ENCODE measurements at regions not wholly inside any gene's neighbourhood (a gene's known extent, or its start where the extent isn't known, plus 50 kb on each side); places are given as distances from the start of the nearest gene placed in this dataset.

DNA sequence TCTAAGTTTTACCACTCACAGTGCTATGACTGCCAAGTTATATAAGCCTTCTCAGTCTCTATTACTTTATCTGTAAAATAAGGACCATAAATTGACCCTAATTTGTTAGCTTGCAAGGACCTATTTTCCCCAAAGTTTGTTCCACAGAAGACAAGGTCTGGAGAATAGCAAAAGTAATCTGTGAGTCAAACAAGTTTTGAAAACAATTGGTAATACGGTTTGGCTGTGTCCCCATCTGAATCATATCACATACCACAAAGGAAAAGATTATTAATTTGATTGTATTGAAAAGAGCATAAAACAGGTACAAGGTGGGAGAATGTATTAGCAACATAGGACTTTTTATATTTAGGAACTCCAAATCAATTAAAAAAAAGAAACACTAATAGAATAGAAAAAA, 124.0 kb upstream of the TARS1 start:
- Histone ChIP-seq H3K4me1 (ENCODE audit: control insufficient read depth, extremely low read depth, insufficient read depth, low read length) (peaks cover 34% of the 10 kb centered on the region), H3K79me2 (ENCODE audit: control insufficient read depth, insufficient read depth, low read length) (no peaks in the 10 kb centered on the region), H3K27ac (ENCODE audit: insufficient read depth, low read depth, low read length) (no peak overlapping the region), H3K36me3 (ENCODE audit: control insufficient read depth in 2 of 2, extremely low read depth in 1 of 2, insufficient read depth in 2 of 2, low read length in 2 of 2) (no peaks in the 10 kb centered on the region), H3K27me3 (ENCODE audit: control insufficient read depth in 2 of 2, insufficient read depth in 2 of 2, low read length in 2 of 2) (no peaks in the 10 kb centered on the region), H3K9me3 (replicated peaks; ENCODE audit: control insufficient read depth, insufficient read depth, low read length) (no peaks in the 10 kb centered on the region), H3K9me1 (replicated peaks; ENCODE audit: control insufficient read depth, extremely low read depth, insufficient read depth, low read length) (no peaks in the 10 kb centered on the region), H3K9ac (replicated peaks; ENCODE audit: extremely low read depth, insufficient read depth, low read length) (no peak overlapping the region), H4K20me1 (replicated peaks; ENCODE audit: control insufficient read depth, extremely low read depth, insufficient read depth, low read length) (no peaks in the 10 kb centered on the region), H3K4me2 (ENCODE audit: insufficient read depth, low read length) (peak overlapping the region; percentile 34), H2AFZ (ENCODE audit: low read depth, low read length) (no peak overlapping the region), H3K4me3 (replicated peaks in 1 of 3; ENCODE audit: insufficient read depth in 1 of 3, low read depth in 1 of 3, low read length in 3 of 3) (no peak overlapping the region)
- intact Hi-C loops (cut with micrococcal nuclease), result loop anchor here (1.0 kb wide), 1 partner anchor 54 kb away; no protein-coding TSS in a partner anchor
- peak; percentile 53 for DNase-seq (ENCODE audit: low read depth, low spot score)
- no peak for FAIRE-seq
- dilution Hi-C loops (cut with MboI; ENCODE audit: extremely low pct_ligation_motif_present, low sequenced_read_pairs), result no loop called here
- ChIA-PET POLR2A (no interaction called here), CTCF (interaction anchor here (1.5 kb wide), 1 partner anchor 48 kb away, joined by 3 read pairs; no protein-coding TSS in a partner anchor)
- TF ChIP-seq MYC (IDR thresholded peaks at IDR 0.05; ENCODE audit: low read depth, low read length), result no peak
- TF ChIP-seq, protein P1, sequence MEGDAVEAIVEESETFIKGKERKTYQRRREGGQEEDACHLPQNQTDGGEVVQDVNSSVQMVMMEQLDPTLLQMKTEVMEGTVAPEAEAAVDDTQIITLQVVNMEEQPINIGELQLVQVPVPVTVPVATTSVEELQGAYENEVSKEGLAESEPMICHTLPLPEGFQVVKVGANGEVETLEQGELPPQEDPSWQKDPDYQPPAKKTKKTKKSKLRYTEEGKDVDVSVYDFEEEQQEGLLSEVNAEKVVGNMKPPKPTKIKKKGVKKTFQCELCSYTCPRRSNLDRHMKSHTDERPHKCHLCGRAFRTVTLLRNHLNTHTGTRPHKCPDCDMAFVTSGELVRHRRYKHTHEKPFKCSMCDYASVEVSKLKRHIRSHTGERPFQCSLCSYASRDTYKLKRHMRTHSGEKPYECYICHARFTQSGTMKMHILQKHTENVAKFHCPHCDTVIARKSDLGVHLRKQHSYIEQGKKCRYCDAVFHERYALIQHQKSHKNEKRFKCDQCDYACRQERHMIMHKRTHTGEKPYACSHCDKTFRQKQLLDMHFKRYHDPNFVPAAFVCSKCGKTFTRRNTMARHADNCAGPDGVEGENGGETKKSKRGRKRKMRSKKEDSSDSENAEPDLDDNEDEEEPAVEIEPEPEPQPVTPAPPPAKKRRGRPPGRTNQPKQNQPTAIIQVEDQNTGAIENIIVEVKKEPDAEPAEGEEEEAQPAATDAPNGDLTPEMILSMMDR (IDR thresholded peaks at IDR 0.05; ENCODE audit: extremely low read depth in 1 of 2, insufficient read depth in 1 of 2, low read depth in 1 of 2, low read length in 2 of 2), result no peak
- no peak for TF ChIP-seq EZH2 (IDR thresholded peaks at IDR 0.05; ENCODE audit: borderline replicate concordance, low read depth, low read length, severe bottlenecking)
- no peak for TF ChIP-seq POLR2A (IDR thresholded peaks at IDR 0.05; ENCODE audit: low read depth, low read length)
- TF ChIP-seq GATA2 (IDR thresholded peaks at IDR 0.05; ENCODE audit: insufficient read depth, insufficient read length, low read depth, low read length), result no peak
- no peak for TF ChIP-seq JUN (IDR thresholded peaks at IDR 0.05; ENCODE audit: borderline replicate concordance, insufficient read depth, insufficient read length, low read depth)
- TF ChIP-seq, protein P2, sequence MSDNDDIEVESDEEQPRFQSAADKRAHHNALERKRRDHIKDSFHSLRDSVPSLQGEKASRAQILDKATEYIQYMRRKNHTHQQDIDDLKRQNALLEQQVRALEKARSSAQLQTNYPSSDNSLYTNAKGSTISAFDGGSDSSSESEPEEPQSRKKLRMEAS (IDR thresholded peaks at IDR 0.05; ENCODE audit: insufficient read depth, insufficient read length), result no peak
- TF ChIP-seq POLR2AphosphoS5 (IDR thresholded peaks at IDR 0.05; ENCODE audit: insufficient read depth, low read depth, low read length), result no peak
- TF ChIP-seq FOS (IDR thresholded peaks at IDR 0.05; ENCODE audit: borderline replicate concordance, insufficient read depth, low read length), result no peak
- no TSS peak for BruUV-seq (replicated peaks)

All from endothelial cell of umbilical vein (primary cell).